IMR-90 (cell line): ENCODE measurements at regions not wholly inside any gene's neighbourhood (a gene's known extent, or its start where the extent isn't known, plus 50 kb on each side); places are given as distances from the start of the nearest gene placed in this dataset.
A peak's percentile ranks its signal among the peaks of the same experiment; 100 is the strongest.

Experiments
- ATAC-seq: fragments of 200-7000 bp; cut with Tn5 transposase; 2 replicates; pipeline ENCODE4 v1.9.1; 2020; ENCODE audit warnings: low read depth, mild to moderate bottlenecking, moderate library complexity
- BruUV-seq: library from RNA; stranded (reverse); fragments of 400-500 nt; replicated peaks from 2 replicates; lab custom pipeline; 2021; lab: Mats Ljungman, UMichigan
- CTCF ChIA-PET: fragments of 300-600 bp; formaldehyde crosslinking; extraction: SDS; loops from one replicate; lab custom pipeline; 2021; ENCODE audit warnings: antibody characterized with exemption; lab: Yijun Ruan, JAX
- POLR2A ChIA-PET: fragments of 300-600 bp; sonication (Branson Sonifier 250); formaldehyde crosslinking; loops from one replicate; lab custom pipeline; 2022; ENCODE audit warnings: antibody characterized with exemption; ENCODE audit not compliant: unreplicated experiment; lab: Charles Lee
- DNase-seq: peaks from one replicate; pipeline ENCODE4 v3.0.0; 2013
- H2AFZ ChIP-seq: replicated peaks from 2 replicates; pipeline ENCODE3; 2013; ENCODE audit warnings: low read length, mild to moderate bottlenecking; ENCODE audit not compliant: poor library complexity
- H2AK5ac ChIP-seq: 2 replicates; pipeline ENCODE4 v1.6.1; 2013; ENCODE audit warnings: low read depth, low read length, inconsistent platforms
- H2AK9ac ChIP-seq: replicated peaks from 2 replicates; pipeline ENCODE3; 2013; ENCODE audit warnings: mild to moderate bottlenecking, low read depth, low read length, moderate library complexity; ENCODE audit not compliant: poor library complexity
- H2BK120ac ChIP-seq: 2 replicates; pipeline ENCODE4 v1.6.1; 2013; ENCODE audit warnings: low read depth, low read length, inconsistent platforms
- H2BK15ac ChIP-seq: 3 replicates; pipeline ENCODE4 v1.6.1; 2013; ENCODE audit warnings: low read depth, low read length, inconsistent platforms
- H2BK20ac ChIP-seq: 2 replicates; pipeline ENCODE4 v1.6.1; 2013; ENCODE audit warnings: low read depth, mild to moderate bottlenecking, inconsistent platforms, low read length, moderate library complexity
- H2BK5ac ChIP-seq: 2 replicates; pipeline ENCODE4 v1.6.1; 2013; ENCODE audit warnings: mild to moderate bottlenecking, low read depth, low read length, inconsistent platforms; ENCODE audit not compliant: poor library complexity, severe bottlenecking
- H3K14ac ChIP-seq: replicated peaks from 2 replicates; pipeline ENCODE4 v1.6.1; 2013; ENCODE audit warnings: low read depth, low read length, inconsistent platforms
- H3K18ac ChIP-seq: 2 replicates; pipeline ENCODE4 v1.6.1; 2013; ENCODE audit warnings: low read depth, low read length, control low read depth
- H3K23ac ChIP-seq: 2 replicates; pipeline ENCODE4 v1.6.1; 2013; ENCODE audit warnings: low read depth, low read length, inconsistent platforms
- H3K27ac ChIP-seq: 2 replicates; pipeline ENCODE4 v1.5.1; 2013; ENCODE audit warnings: mild to moderate bottlenecking, control low read depth, low read length; ENCODE audit not compliant: insufficient read depth
- H3K27me3 ChIP-seq: 2 replicates; pipeline ENCODE4 v1.6.1; 2013; ENCODE audit warnings: low read length; ENCODE audit not compliant: control insufficient read depth, insufficient read depth
- H3K36me3 ChIP-seq: 2 replicates; pipeline ENCODE4 v1.6.1; 2013; ENCODE audit warnings: low read length, mixed read lengths; ENCODE audit not compliant: control insufficient read depth, insufficient read depth
- H3K4ac ChIP-seq: 2 replicates; pipeline ENCODE4 v1.6.1; 2013; ENCODE audit warnings: low read depth, low read length, inconsistent platforms
- H3K4me1 ChIP-seq: 2 replicates; pipeline ENCODE4 v1.6.1; 2013; ENCODE audit warnings: low read length, mixed read lengths; ENCODE audit not compliant: control insufficient read depth, insufficient read depth
- H3K4me2 ChIP-seq: 2 replicates; pipeline ENCODE4 v1.6.1; 2013; ENCODE audit warnings: low read depth, mild to moderate bottlenecking, control low read depth, low read length, moderate library complexity
- H3K4me3 ChIP-seq: 2 replicates; pipeline ENCODE4 v1.5.1; 2013; ENCODE audit warnings: low read depth, mild to moderate bottlenecking, control low read depth, low read length, moderate library complexity; ENCODE audit not compliant: insufficient read depth
- H3K56ac ChIP-seq: 2 replicates; pipeline ENCODE4 v1.6.1; 2013; ENCODE audit warnings: low read length, inconsistent platforms; ENCODE audit not compliant: insufficient read depth; ENCODE audit errors: extremely low read depth
- H3K79me1 ChIP-seq, 2 experiments: 2 replicates each; pipeline ENCODE4 v1.6.1; 2013; ENCODE audit warnings: low read length in 2 of 2, inconsistent platforms in 1 of 2, low read depth in 1 of 2
- H3K9ac ChIP-seq: 2 replicates; pipeline ENCODE4 v1.6.1; 2013; ENCODE audit warnings: low read depth, low read length, control low read depth
- H3K9me1 ChIP-seq: 2 replicates; pipeline ENCODE4 v1.6.1; 2013; ENCODE audit warnings: low read length, inconsistent platforms; ENCODE audit not compliant: insufficient read depth
- H3K9me3 ChIP-seq: 2 replicates; pipeline ENCODE4 v1.6.1; 2013; ENCODE audit warnings: low read length; ENCODE audit not compliant: control insufficient read depth, insufficient read depth
- H4K20me1 ChIP-seq: 2 replicates; pipeline ENCODE4 v1.6.1; 2013; ENCODE audit warnings: low read length, inconsistent platforms; ENCODE audit not compliant: insufficient read depth
- H4K5ac ChIP-seq: 2 replicates; pipeline ENCODE4 v1.6.1; 2013; ENCODE audit warnings: mild to moderate bottlenecking, low read depth, low read length, control low read depth
- H4K8ac ChIP-seq, 2 experiments: 2 replicates each; pipeline ENCODE4 v1.6.1; 2013; ENCODE audit warnings: low read depth in 2 of 2, low read length in 2 of 2, control low read depth in 1 of 2, inconsistent platforms in 1 of 2
- H4K91ac ChIP-seq: 2 replicates; pipeline ENCODE4 v1.6.1; 2013; ENCODE audit warnings: low read depth, low read length, inconsistent platforms; ENCODE audit not compliant: insufficient read depth
- BHLHE40 ChIP-seq: fragments of 150-350 bp; IDR thresholded peaks from 2 replicates; pipeline ENCODE4 v1.6.1; 2016; ENCODE audit warnings: mild to moderate bottlenecking, low read depth, low read length
- CEBPB ChIP-seq: IDR thresholded peaks from 2 replicates; pipeline ENCODE4 v1.6.1; 2012; ENCODE audit warnings: low read depth, low read length, improper control_type of control experiment
- CHD1 ChIP-seq: IDR thresholded peaks from 2 replicates; pipeline ENCODE4 v1.6.1; 2012; ENCODE audit warnings: low read depth, low read length, improper control_type of control experiment
- ELK1 ChIP-seq: fragments of 150-350 bp; IDR thresholded peaks from 2 replicates; pipeline ENCODE4 v1.6.1; 2016; ENCODE audit warnings: low read depth, mild to moderate bottlenecking, low read length, moderate library complexity, borderline replicate concordance
- MXI1 ChIP-seq: IDR thresholded peaks from 2 replicates; pipeline ENCODE4 v1.6.1; 2012; ENCODE audit warnings: low read depth, mild to moderate bottlenecking, low read length, moderate library complexity, borderline replicate concordance
- POLR2A ChIP-seq: IDR thresholded peaks from 2 replicates; pipeline ENCODE4 v1.6.1; 2012; ENCODE audit warnings: mild to moderate bottlenecking, low read depth, low read length
- RAD21 ChIP-seq: IDR thresholded peaks from 2 replicates; pipeline ENCODE4 v1.6.1; 2012; ENCODE audit warnings: low read length, improper control_type of control experiment
- RCOR1 ChIP-seq: IDR thresholded peaks from 2 replicates; pipeline ENCODE4 v1.6.1; 2012; ENCODE audit warnings: mild to moderate bottlenecking, low read length, improper control_type of control experiment; ENCODE audit not compliant: insufficient replicate concordance
- USF2 ChIP-seq: fragments of 150-350 bp; IDR thresholded peaks from 2 replicates; pipeline ENCODE4 v1.6.1; 2017; ENCODE audit warnings: mild to moderate bottlenecking, antibody characterized with exemption, low read length, low read depth
- WGBS, 2 experiments: methylation state at CpG; one replicate each; pipeline versions ENCODE4 v1.1.5 to v1.1.7; 2013; ENCODE audit warnings: missing lambda C conversion rate in 2 of 2; ENCODE audit not compliant: insufficient read length in 1 of 2; ENCODE audit errors: extremely low coverage in 2 of 2; 5-methylcytosine and 5-hydroxymethylcytosine counted together
- dilution Hi-C: fragments of 300-500 bp; cut with HindIII; formaldehyde crosslinking; loops from one replicate; pipeline ENCODE4 v1.14.3; 2018; ENCODE audit warnings: low sequenced_read_pairs; ENCODE audit not compliant: unreplicated experiment
- in situ Hi-C: fragments of 300-500 bp; cut with MboI; formaldehyde crosslinking; loops from 3 replicates; pipeline ENCODE4 v1.14.3; 2019; ENCODE audit warnings: low sequenced_read_pairs, inconsistent platforms, mixed read lengths
- intact Hi-C: fragments of 100-400 bp; cut with micrococcal nuclease; formaldehyde crosslinking; loops from 2 replicates; pipeline ENCODE4 v1.10.0; 2022

GRCh38 chr6:134541001-134541400, 223.1 kb upstream of the SGK1 start:
- Histone ChIP-seq H3K79me1 (no peaks in the 10 kb centered on the region), H4K91ac (no peak overlapping the region; the same call in none of the 2 replicates), H3K27me3 (no peaks in the 10 kb centered on the region), H3K4me1 (peaks cover 1% of the 10 kb centered on the region; the same call in 1 of the 2 replicates), H4K20me1 (no peaks in the 10 kb centered on the region), H2BK20ac (no peak overlapping the region), H3K4me3 (no peak overlapping the region), H3K27ac (no peak overlapping the region), H3K9me3 (no peaks in the 10 kb centered on the region), H4K5ac (no peak overlapping the region), H3K23ac (no peak overlapping the region), H3K9ac (no peak overlapping the region), H3K14ac (0 out of 2 replicates have a peak overlapping the region, but pooled peaks have one; percentile 29), H2AK9ac (no peak overlapping the region), H2BK120ac (peak overlapping the region; percentile 26; the same call in 1 of the 2 replicates), H3K9me1 (peaks cover 3% of the 10 kb centered on the region; the same call in 1 of the 2 replicates), H3K4me2 (no peak overlapping the region), H3K4ac (peak overlapping the region; percentile 32; the same call in 1 of the 2 replicates), H2AFZ (no peak overlapping the region), H4K8ac (no peak overlapping the region), H2AK5ac (no peak overlapping the region), H2BK5ac (no peak overlapping the region), H3K18ac (no peak overlapping the region), H3K36me3 (no peaks in the 10 kb centered on the region), H3K56ac (no peak overlapping the region), H2BK15ac (no peak overlapping the region)
- intact Hi-C loops, result no loop called here
- WGBS, 2 experiments, result no CpG with 5 or more reads among the region's 4 CpGs
- ATAC-seq (no peak), DNase-seq (no peak)
- no TSS peak for BruUV-seq
- no peak for TF ChIP-seq RAD21
- TF ChIP-seq CEBPB, result no peak
- TF ChIP-seq ELK1, result no peak
- TF ChIP-seq USF2, result no peak
- TF ChIP-seq CHD1, result no peak
- TF ChIP-seq MXI1, result no peak
- no peak for TF ChIP-seq BHLHE40
- no peak for TF ChIP-seq RCOR1
- no peak for TF ChIP-seq POLR2A
- dilution Hi-C loops, result no loop called here
- in situ Hi-C loops, result no loop called here
- CTCF ChIA-PET, result no interaction called here
- POLR2A ChIA-PET, result no interaction called here
